Skin of body (tissue), 1 donor: ENCODE measurements at regions not wholly inside any gene's neighbourhood (a gene's known extent, or its start where the extent isn't known, plus 50 kb on each side); places are given as distances from the start of the nearest gene placed in this dataset.

Experiments
- DNase-seq: peaks from one replicate; lab custom pipeline; 2025; lab: John Stamatoyannopoulos, UW

- no peak for DNase-seq
Observed at GRCh38 chr7:38002689-38003088, 82.2 kb downstream of the EPDR1 start.

GRCh38 chr7:38006559-38006958 is 86.1 kb downstream of the EPDR1 start:
- DNase-seq, result no peak

- no peak for DNase-seq
Observed at GRCh38 chr7:38007096-38007495, 86.7 kb downstream of the EPDR1 start.

GRCh38 chr7:38013246-38013645 is 92.8 kb downstream of the EPDR1 start:
- no peak for DNase-seq

GRCh38 chr7:38016567-38016966 is 96.1 kb downstream of the EPDR1 start:
- DNase-seq, result no peak

GRCh38 chr7:38017320-38017719 is 96.9 kb downstream of the EPDR1 start:
- no peak for DNase-seq

- no peak for DNase-seq
Observed at GRCh38 chr7:38020121-38020785, 99.8 kb downstream of the EPDR1 start.

GRCh38 chr7:38021892-38022291 is 101.5 kb downstream of the EPDR1 start:
- DNase-seq, result no peak

- no peak for DNase-seq
Observed at GRCh38 chr7:38025815-38026214, 105.4 kb downstream of the EPDR1 start.

GRCh38 chr7:38027884-38028455 is 107.5 kb downstream of the EPDR1 start:
- no peak for DNase-seq

GRCh38 chr7:38034062-38034908 is 113.8 kb downstream of the EPDR1 start:
- DNase-seq, result no peak

- DNase-seq, result no peak
Observed at GRCh38 chr7:38040831-38041230, 120.4 kb downstream of the EPDR1 start.

- DNase-seq, result no peak
Observed at GRCh38 chr7:38049679-38050078, 128.4 kb upstream of the STARD3NL start.

GRCh38 chr7:38051311-38051710 is 126.7 kb upstream of the STARD3NL start:
- DNase-seq, result no peak

GRCh38 chr7:38051786-38052185 is 126.3 kb upstream of the STARD3NL start:
- DNase-seq, result no peak

GRCh38 chr7:38052786-38053185 is 125.3 kb upstream of the STARD3NL start:
- DNase-seq, result no peak

- no peak for DNase-seq
Observed at GRCh38 chr7:38054199-38054598, 123.8 kb upstream of the STARD3NL start.

- no peak for DNase-seq
Observed at GRCh38 chr7:38057829-38058228, 120.2 kb upstream of the STARD3NL start.

- DNase-seq, result no peak
Observed at GRCh38 chr7:38060116-38060515, 117.9 kb upstream of the STARD3NL start.

GRCh38 chr7:38060637-38061036 is 117.4 kb upstream of the STARD3NL start:
- no peak for DNase-seq

- DNase-seq, result no peak
Observed at GRCh38 chr7:38066391-38066790, 111.7 kb upstream of the STARD3NL start.

GRCh38 chr7:38068461-38068860 is 109.6 kb upstream of the STARD3NL start:
- no peak for DNase-seq

GRCh38 chr7:38069052-38069451 is 109.0 kb upstream of the STARD3NL start:
- no peak for DNase-seq
